HG03108 (cell line): ENCODE measurements at regions not wholly inside any gene's neighbourhood (a gene's known extent, or its start where the extent isn't known, plus 50 kb on each side); places are given as distances from the start of the nearest gene placed in this dataset.
A peak's percentile ranks its signal among the peaks of the same experiment; 100 is the strongest.

Source experiments
- ATAC-seq: cut with Tn5 transposase; IDR thresholded peaks from one replicate; pipeline ENCODE4 v1.9.1; 2021; ENCODE audit warnings: moderate library complexity; ENCODE audit not compliant: unreplicated experiment

DNA sequence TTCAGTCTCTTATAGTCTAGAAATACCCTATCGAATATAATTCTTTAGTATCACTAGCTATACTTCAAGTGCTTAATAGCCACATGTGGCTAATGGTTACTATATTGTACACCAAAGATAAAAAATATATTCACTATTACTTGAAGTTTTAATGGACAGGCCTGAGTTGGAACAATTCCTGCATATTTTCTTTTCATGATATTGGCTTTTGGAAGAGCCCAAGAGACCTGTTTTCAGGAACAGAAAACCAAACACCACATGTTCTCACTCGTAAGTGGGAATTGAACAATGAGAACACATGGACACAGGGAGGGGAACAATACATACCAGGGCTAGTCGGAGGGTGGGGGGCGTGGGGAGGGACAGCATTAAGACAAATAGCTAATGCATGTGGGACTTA is 334.4 kb upstream of the TRIB2 start:
- no peak for ATAC-seq

GRCh38 chr2:12389344-12390045 is 327.2 kb upstream of the TRIB2 start:
- no peak for ATAC-seq

GRCh38 chr2:12391116-12391515 is 325.6 kb upstream of the TRIB2 start:
- no peak for ATAC-seq

DNA sequence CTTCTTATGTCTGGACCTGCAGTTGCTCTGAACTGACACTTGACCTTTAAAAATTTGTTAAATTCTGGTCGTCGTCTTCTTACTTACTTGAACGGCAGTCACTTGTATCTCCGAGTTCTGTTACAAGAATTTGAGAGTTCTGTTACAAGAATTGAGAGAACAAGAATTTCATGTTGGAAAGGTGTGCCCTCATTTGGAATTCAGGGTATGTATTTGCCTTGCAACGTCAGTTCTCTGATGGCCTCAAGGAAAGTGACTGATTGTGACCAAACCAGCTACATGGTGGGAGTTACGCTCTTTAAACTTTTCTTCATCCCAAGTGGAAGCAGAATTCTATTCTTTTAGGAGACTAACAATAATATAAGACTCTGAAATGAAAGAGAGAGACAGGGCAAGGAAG is 320.0 kb upstream of the TRIB2 start:
- no peak for ATAC-seq

DNA sequence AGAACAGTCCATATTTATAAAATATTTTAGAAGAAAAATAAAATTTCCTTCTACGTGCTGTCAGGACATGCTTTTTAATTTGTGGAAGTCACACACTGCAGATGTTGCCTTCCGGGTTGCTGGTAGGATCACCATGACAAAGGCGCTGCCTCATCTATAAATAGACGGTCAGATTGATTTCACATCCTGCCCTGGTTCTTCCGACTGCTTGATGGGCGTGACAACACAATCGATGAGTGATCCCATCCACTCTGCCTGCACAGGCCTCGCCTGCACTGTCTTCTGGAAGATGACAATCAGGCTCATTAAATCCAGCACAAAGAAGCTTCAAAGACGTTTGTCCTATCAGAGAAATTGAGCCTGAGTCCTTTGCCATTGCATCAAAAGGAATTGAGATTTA is 318.9 kb upstream of the TRIB2 start:
- no peak for ATAC-seq

- ATAC-seq: no peak
Measured at GRCh38 chr2:12399240-12399639, 317.5 kb upstream of the TRIB2 start.

- no peak for ATAC-seq
Measured at GRCh38 chr2:12400543-12400942, 316.2 kb upstream of the TRIB2 start.

- ATAC-seq: no peak
Measured at GRCh38 chr2:12402440-12403139, 314.1 kb upstream of the TRIB2 start.

- ATAC-seq: no peak
Measured at GRCh38 chr2:12404497-12404896, 312.2 kb upstream of the TRIB2 start.

DNA sequence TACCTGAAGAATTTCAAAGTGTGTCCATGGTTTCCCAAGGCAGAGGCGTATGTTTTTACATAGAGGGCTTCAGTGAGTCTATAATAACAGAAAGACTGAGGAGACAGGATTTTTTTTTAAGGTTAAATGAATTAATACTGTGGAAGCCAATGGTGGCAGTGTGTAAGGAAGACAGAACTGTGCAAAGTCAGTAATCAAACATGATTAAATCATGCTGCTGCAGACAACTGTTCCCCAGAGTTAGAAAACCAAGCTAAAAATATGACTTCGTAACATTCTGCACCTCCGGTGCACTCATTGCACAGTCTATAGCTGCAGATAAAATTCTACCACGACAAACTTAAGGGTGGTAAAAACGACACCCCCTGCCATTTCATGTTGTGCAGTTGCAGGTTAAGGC is 309.6 kb upstream of the TRIB2 start:
- ATAC-seq: no peak

DNA sequence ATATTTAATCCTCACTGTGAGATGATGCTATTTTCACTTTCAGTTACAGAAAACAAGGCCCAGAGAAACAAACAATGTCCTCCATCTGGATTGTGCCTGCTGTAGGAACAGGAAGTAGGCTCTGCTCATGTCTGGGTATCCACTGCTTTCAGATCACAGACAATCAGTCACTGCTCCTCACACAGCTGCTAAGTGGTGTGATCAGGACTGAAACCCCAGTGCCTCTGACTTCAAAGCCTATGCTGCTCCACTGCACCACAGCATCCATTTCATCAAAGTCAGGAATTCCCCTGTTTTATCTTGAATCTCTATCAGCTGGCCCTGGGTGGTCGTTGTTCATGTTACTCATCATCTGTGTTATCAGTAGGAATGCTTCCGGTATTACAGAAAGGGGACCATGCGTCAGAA is 303.8 kb upstream of the TRIB2 start:
- ATAC-seq: peak; percentile 84

DNA sequence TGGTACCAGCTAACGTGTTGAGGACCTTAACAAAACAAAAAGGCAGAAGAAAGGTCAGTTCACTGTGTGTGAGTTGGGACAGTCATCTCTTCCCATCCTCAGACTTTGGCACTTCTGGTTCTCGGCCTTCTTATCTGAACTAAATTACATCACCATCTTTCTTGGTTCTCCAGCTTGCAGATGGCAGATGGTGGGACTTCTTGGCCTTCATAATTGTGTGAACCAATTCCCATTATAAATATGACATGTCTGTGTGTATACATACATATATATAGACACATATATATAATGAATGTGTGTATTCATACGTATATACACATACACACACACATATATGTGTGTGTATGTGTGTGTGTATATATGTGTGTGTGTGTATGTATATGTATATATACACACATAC is 301.2 kb upstream of the TRIB2 start:
- ATAC-seq: no peak

- no peak for ATAC-seq
Measured at GRCh38 chr2:12416600-12416999, 300.1 kb upstream of the TRIB2 start.

DNA sequence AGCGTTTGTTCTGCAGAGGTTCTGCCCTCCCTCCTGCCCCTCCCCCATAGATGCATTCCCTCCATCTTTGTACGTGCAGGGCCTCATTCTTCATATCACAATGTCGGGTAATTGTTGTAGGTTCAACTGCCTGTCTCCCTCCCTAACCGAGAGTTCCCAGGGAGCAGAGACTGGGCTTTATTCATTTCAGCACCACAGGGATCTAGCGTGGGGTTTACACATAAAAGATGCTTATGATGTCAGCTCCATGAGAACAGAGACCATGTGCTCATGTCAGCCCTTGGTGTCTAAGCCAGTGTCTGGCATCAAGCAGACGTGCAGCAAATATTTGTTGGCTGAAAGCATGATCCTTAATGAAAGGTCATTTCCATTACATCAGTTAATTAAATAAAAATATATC is 298.9 kb upstream of the TRIB2 start:
- ATAC-seq: no peak

DNA sequence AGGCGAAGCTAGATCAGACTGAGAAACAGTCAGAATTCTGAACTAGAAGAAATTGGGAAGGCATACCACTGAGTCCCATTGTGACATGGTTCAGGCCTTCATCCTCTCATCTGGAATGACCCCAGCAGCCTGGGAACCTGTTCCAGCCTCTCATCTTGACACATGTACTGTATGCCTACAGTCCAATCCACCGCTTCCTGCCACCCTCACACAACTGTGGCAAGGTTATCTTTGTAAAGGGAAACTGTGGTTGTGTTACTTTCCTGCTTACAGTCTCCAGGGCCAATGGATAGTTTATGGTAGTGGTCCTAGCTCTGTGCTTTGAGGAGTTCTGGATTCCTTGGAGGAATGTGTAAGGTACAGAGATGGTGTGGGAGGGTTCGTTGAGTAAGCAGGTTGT is 296.9 kb upstream of the TRIB2 start:
- no peak for ATAC-seq

DNA sequence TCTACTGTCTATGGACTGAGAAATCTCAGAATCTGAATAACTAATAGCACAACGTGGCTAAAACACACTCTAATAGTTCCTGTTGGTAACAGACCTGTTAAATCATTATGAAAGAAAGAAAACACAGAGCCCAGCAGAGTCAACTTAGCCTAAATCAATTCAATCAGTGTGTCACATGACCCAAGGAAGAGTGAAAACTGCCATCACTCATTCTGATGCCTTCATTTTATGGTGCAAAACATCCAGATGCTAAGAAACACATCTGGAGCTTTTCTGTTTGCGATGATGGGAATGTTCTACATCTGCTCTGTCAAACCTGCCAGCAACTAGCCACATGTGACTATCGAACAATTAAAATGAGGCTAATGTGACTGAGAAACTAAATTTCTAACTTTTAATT is 295.7 kb upstream of the TRIB2 start:
- no peak for ATAC-seq

GRCh38 chr2:12424219-12424618 is 292.5 kb upstream of the TRIB2 start:
- no peak for ATAC-seq

DNA sequence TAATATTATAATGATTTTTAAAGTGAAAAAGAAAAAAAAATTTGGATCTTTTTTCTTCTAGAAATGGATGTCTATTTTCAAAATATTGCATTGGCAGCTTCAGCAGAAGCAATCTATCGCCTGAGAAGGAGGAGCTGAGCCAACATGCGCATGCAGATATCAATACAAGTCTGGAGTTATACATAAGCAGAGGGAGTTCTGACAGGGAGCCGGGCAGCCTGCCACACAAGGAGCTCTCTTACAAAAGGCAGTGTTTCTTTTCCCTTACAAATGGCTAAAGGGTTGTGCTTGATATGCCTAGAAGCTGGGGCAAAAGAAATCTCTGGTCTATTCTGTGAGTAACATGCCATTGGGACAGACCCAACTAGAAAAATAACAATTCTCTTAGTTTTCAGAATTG is 291.9 kb upstream of the TRIB2 start:
- no peak for ATAC-seq

GRCh38 chr2:12428324-12428723 is 288.4 kb upstream of the TRIB2 start:
- ATAC-seq: no peak

- ATAC-seq: no peak
Measured at GRCh38 chr2:12428786-12429185, 287.9 kb upstream of the TRIB2 start.

DNA sequence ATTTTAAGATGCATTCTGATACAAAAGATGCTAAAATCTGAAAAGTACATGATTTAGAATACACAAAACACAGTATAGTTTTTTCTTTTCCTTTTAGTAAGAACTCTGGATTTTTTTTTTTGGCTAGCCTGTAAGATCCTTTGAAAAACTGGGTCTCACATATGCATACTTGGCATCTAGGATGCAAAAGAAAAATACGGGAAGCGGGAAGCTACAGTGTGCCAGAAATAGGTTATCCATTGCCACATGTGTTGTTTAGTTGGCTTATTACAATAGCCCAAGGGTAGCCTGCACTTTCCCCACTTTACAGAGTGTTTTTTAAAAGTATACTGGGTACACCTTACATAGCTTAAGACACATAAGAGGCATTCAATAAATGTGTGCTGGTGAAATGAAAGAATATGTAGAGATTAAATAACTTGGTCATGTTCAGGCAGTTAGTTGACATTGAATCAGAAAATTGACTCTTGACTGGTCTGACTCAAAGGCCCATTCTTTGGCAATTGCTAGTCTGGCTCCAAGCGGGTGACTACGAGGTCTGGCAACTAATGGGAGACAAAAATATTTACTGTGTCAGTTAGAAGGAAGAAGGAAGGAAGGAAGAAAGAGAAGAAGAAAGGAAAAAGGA is 286.8 kb upstream of the TRIB2 start:
- no peak for ATAC-seq

GRCh38 chr2:12430407-12431133 is 286.2 kb upstream of the TRIB2 start:
- peak; percentile 100 for ATAC-seq
